ENCODE measurements at regions not wholly inside any gene's neighbourhood (a gene's known extent, or its start where the extent isn't known, plus 50 kb on each side); places are given as distances from the start of the nearest gene placed in this dataset.

GRCh38 chr3:178967177-178967532, 104.5 kb downstream of the ZMAT3 start:
- no peak overlapping the region for H3K27ac ChIP-seq
- TF ChIP-seq CTCF (IDR thresholded peaks at IDR 0.05; ENCODE audit: low read depth, low read length), result no peak
- H3K9me3 ChIP-seq (ENCODE audit: low read depth), result no peaks in the 10 kb centered on the region
- DNase-seq (ENCODE audit: low read depth in 1 of 2, low spot score in 1 of 2), result no peak
- H3K4me1 ChIP-seq (ENCODE audit: low read depth), result peaks cover 24% of the 10 kb centered on the region
- H3K4me3 ChIP-seq, result no peak overlapping the region
- no peaks in the 10 kb centered on the region for H3K36me3 ChIP-seq
- H3K27me3 ChIP-seq, result no peaks in the 10 kb centered on the region

- no peaks in the 10 kb centered on the region for H3K36me3 ChIP-seq
- no peaks in the 10 kb centered on the region for H3K27me3 ChIP-seq
- peaks cover 18% of the 10 kb centered on the region for H3K4me1 ChIP-seq (ENCODE audit: low read depth)
- DNase-seq (ENCODE audit: low read depth in 1 of 2, low spot score in 1 of 2), result peak; percentile 30 to 57
- no peak overlapping the region for H3K4me3 ChIP-seq
- peak; percentile 60 for TF ChIP-seq CTCF (IDR thresholded peaks at IDR 0.05; ENCODE audit: low read depth, low read length)
- H3K9me3 ChIP-seq (ENCODE audit: low read depth), result no peaks in the 10 kb centered on the region
- H3K27ac ChIP-seq, result no peak overlapping the region
Measured at GRCh38 chr3:178966299-178967176, 105.1 kb downstream of the ZMAT3 start.

- no peak for TF ChIP-seq CTCF (IDR thresholded peaks at IDR 0.05; ENCODE audit: low read depth, low read length)
- Histone ChIP-seq H3K9me3 (ENCODE audit: low read depth) (no peaks in the 10 kb centered on the region), H3K4me1 (ENCODE audit: low read depth) (peaks cover 11% of the 10 kb centered on the region), H3K4me3 (no peak overlapping the region), H3K27ac (no peak overlapping the region), H3K27me3 (no peaks in the 10 kb centered on the region), H3K36me3 (no peaks in the 10 kb centered on the region)
- DNase-seq (ENCODE audit: low read depth in 1 of 2, low spot score in 1 of 2), result no peak
Measured at GRCh38 chr3:178964551-178964950, 107.1 kb downstream of the ZMAT3 start.

- DNase-seq (ENCODE audit: low read depth in 1 of 2, low spot score in 1 of 2), result no peak
- no peaks in the 10 kb centered on the region for H3K4me1 ChIP-seq (ENCODE audit: low read depth)
- H3K36me3 ChIP-seq, result no peaks in the 10 kb centered on the region
- H3K27ac ChIP-seq, result no peak overlapping the region
- H3K4me3 ChIP-seq, result no peak overlapping the region
- H3K9me3 ChIP-seq (ENCODE audit: low read depth), result no peaks in the 10 kb centered on the region
- TF ChIP-seq CTCF (IDR thresholded peaks at IDR 0.05; ENCODE audit: low read depth, low read length), result no peak
- H3K27me3 ChIP-seq, result no peaks in the 10 kb centered on the region
Measured at GRCh38 chr3:178960918-178961317, 110.7 kb downstream of the ZMAT3 start.

- H3K4me3 ChIP-seq, result no peak overlapping the region
- TF ChIP-seq CTCF (IDR thresholded peaks at IDR 0.05; ENCODE audit: low read depth, low read length), result no peak
Measured at GRCh38 chr3:178960181-178960580, 111.4 kb downstream of the ZMAT3 start.

More at GRCh38 chr3:178960181-178960580, 111.4 kb downstream of the ZMAT3 start:
- no peak for DNase-seq (ENCODE audit: low read depth in 1 of 2, low spot score in 1 of 2)
- H3K27ac ChIP-seq, result no peak overlapping the region
- H3K4me1 ChIP-seq (ENCODE audit: low read depth), result no peaks in the 10 kb centered on the region
- no peaks in the 10 kb centered on the region for H3K36me3 ChIP-seq
- no peaks in the 10 kb centered on the region for H3K9me3 ChIP-seq (ENCODE audit: low read depth)
- no peaks in the 10 kb centered on the region for H3K27me3 ChIP-seq
